Heart right ventricle (tissue), 16 donors: ENCODE measurements at regions not wholly inside any gene's neighbourhood (a gene's known extent, or its start where the extent isn't known, plus 50 kb on each side); places are given as distances from the start of the nearest gene placed in this dataset.

Experiments used
- ATAC-seq, 8 donors: fragments of 200-7000 bp; cut with Tn5 transposase; one replicate each; pipeline ENCODE4 v1.9.1; 2020; ENCODE audit warnings: mild to moderate bottlenecking in 8 of 8, moderate library complexity in 8 of 8, moderate number of reproducible peaks in 1 of 8
- DNase-seq, 2 donors: peaks; one replicate each; pipeline ENCODE4 v3.0.0-alpha.2; 2020
- H3K27ac ChIP-seq, 10 donors: fragments of 200-600 bp; sonication (generic) in 2 of 10; one replicate each; pipeline versions ENCODE4 v1.5.0 to v1.8.0; 2020 to 2022; ENCODE audit warnings: mild to moderate bottlenecking in 3 of 10
- H3K27me3 ChIP-seq, 7 donors: fragments of 200-600 bp; one replicate each; pipeline ENCODE4 v1.8.0; 2021 to 2022; ENCODE audit warnings: mild to moderate bottlenecking in 2 of 7
- H3K36me3 ChIP-seq, 9 donors: fragments of 200-600 bp; sonication (generic) in 1 of 9; one replicate each; pipeline versions ENCODE4 v1.5.0 to v1.8.0; 2020 to 2022; ENCODE audit warnings: mild to moderate bottlenecking in 2 of 9
- H3K4me1 ChIP-seq, 9 donors: fragments of 200-600 bp; sonication (generic) in 1 of 9; one replicate each; pipeline versions ENCODE4 v1.5.0 to v1.8.0; 2020 to 2022; ENCODE audit warnings: mild to moderate bottlenecking in 4 of 9
- H3K4me3 ChIP-seq, 10 donors: fragments of 200-600 bp; sonication (generic) in 2 of 10; one replicate each; pipeline versions ENCODE4 v1.5.0 to v1.8.0; 2020 to 2022; ENCODE audit warnings: mild to moderate bottlenecking in 7 of 10, moderate library complexity in 2 of 10
- H3K9me3 ChIP-seq, 11 donors: fragments of 200-600 bp in 10 of 11; sonication (generic) in 2 of 11; one replicate each; pipeline versions ENCODE4 v1.5.0 to v1.8.0; 2013 to 2022; ENCODE audit warnings: mild to moderate bottlenecking in 2 of 11, control low read depth in 1 of 11, moderate library complexity in 1 of 11
- WGBS, 2 donors: extraction: QIAGEN DNeasy Blood & Tissue Kit; methylation state at CpG; one replicate each; pipeline ENCODE4 v1.1.7; 2013; ENCODE audit warnings: inconsistent platforms in 1 of 2; 5-methylcytosine and 5-hydroxymethylcytosine counted together
- intact Hi-C, 10 donors: fragments of 100-400 bp; cut with DNase I; formaldehyde crosslinking; loops; one replicate each; pipeline versions ENCODE4 v1.11.1 to v1.14.2; 2022
- TF ChIP-seq, protein P1 (sequence below), 9 donors: fragments of 200-600 bp; sonication (generic) in 2 of 9; IDR thresholded peaks; one replicate each; pipeline versions ENCODE4 v1.5.0 to v1.8.0; 2021 to 2022; ENCODE audit warnings: antibody characterized with exemption in 9 of 9, mild to moderate bottlenecking in 5 of 9, moderate library complexity in 1 of 9
- donor health status: Arrhythmogenic right ventricular cardiomyopathy.
- donor health status: ischemic (EF 13 %, LVEDD 7.1; RV severe dilation, severe dysfunction).
- donor health status: healthy with polysubstance abuse.
- donor health status: DM: no; HTN: yes; CAD: no.
- donor health status: DM: no; HTN: no; CAD: no.
- donor health status: ischemic (EF 25% LVEDD 6.9; RV normal size, moderate dysfunction).
- donor health status: ischemic (EF 25% LVEDD 5.7; RV mildly dilated, moderate dysfunction).
- donor health status: healthy.
- donor health status: DM: yes; HTN: yes; CAD: no.
- donor health status: Ischemic cardiomyopathy.
- donor health status: ischemic (EF 35%, LVEDD 5.7; RV mildly dilated, moderate dysfunction).
- donor health status: nonischemic (EF 11% LVEDD 7.7; RV severe dilation, severe dysfunction).
- donor health status: DM: yes; HTN: yes; CAD: no.
- donor health status: PGD.
- donor health status: ischemic (EF 29% LVEDD 5.4; RV normal size, mild dysfunction).
- donor health status: nonischemic (EF 23%, LVEDD 6.1; RV moderate dilation, normal function).

- 76 to 78% methylated on average over 1 of the region's 1 CpG for WGBS, 2 donors
- H3K36me3 ChIP-seq: no peaks in the 10 kb centered on the region
- H3K27me3 ChIP-seq: no peaks in the 10 kb centered on the region
- intact Hi-C loops: no loop called here
- TF ChIP-seq, protein P1, sequence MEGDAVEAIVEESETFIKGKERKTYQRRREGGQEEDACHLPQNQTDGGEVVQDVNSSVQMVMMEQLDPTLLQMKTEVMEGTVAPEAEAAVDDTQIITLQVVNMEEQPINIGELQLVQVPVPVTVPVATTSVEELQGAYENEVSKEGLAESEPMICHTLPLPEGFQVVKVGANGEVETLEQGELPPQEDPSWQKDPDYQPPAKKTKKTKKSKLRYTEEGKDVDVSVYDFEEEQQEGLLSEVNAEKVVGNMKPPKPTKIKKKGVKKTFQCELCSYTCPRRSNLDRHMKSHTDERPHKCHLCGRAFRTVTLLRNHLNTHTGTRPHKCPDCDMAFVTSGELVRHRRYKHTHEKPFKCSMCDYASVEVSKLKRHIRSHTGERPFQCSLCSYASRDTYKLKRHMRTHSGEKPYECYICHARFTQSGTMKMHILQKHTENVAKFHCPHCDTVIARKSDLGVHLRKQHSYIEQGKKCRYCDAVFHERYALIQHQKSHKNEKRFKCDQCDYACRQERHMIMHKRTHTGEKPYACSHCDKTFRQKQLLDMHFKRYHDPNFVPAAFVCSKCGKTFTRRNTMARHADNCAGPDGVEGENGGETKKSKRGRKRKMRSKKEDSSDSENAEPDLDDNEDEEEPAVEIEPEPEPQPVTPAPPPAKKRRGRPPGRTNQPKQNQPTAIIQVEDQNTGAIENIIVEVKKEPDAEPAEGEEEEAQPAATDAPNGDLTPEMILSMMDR (IDR thresholded peaks at IDR 0.05): no peak
- H3K4me1 ChIP-seq: no peaks in the 10 kb centered on the region
- ATAC-seq (no peak), DNase-seq (no peak)
- no peak overlapping the region for H3K27ac ChIP-seq
- no peak overlapping the region for H3K4me3 ChIP-seq
- peaks cover 0 to 5% (median 0%) of the 10 kb centered on the region in 11 donors for H3K9me3 ChIP-seq
These were observed 1937.1 kb upstream of the WWC1 start for GRCh38 chr5:166354332-166354731.

DNA sequence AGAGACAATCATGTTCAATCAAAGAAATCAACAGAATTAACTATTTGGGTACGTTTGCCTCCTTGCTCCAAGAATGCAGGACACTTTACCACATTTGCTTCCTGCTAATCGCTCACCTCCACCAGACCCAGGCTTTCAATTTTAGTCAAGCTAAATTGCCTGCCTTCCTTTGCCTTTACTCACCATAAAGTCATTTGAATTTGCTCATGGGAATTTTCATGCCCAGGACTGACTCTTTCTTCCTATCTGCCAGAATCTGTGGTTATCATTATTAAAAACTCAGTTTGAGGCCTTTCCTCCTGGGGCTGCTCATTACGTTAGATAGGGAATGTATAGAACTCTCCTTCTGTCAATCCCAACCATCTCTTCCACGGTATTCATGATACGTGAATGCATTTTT is 1935.3 kb upstream of the WWC1 start:
- Histone ChIP-seq H3K4me3 (no peak overlapping the region), H3K27me3 (no peaks in the 10 kb centered on the region), H3K4me1 (no peaks in the 10 kb centered on the region), H3K27ac (no peak overlapping the region), H3K9me3 (peaks cover 0 to 5% (median 0%) of the 10 kb centered on the region in 11 donors), H3K36me3 (no peaks in the 10 kb centered on the region)
- intact Hi-C loops: no loop called here
- DNase-seq: no peak
- 87 to 88% methylated on average over 5 of the region's 5 CpGs for WGBS, 2 donors
- TF ChIP-seq, protein P1 (IDR thresholded peaks at IDR 0.05): no peak
- ATAC-seq: no peak

GRCh38 chr5:166358127-166358830 is 1933.2 kb upstream of the WWC1 start:
- Histone ChIP-seq H3K4me1 (no peaks in the 10 kb centered on the region), H3K36me3 (no peaks in the 10 kb centered on the region), H3K27me3 (no peaks in the 10 kb centered on the region), H3K27ac (no peak overlapping the region), H3K4me3 (no peak overlapping the region), H3K9me3 (peaks cover 0 to 16% (median 5%) of the 10 kb centered on the region in 11 donors)
- ATAC-seq: no peak
- WGBS, 2 donors: 53 to 60% methylated on average over 4 of the region's 4 CpGs
- TF ChIP-seq, protein P1 (IDR thresholded peaks at IDR 0.05): no peak
- intact Hi-C loops: no loop called here
- DNase-seq: no peak

DNA sequence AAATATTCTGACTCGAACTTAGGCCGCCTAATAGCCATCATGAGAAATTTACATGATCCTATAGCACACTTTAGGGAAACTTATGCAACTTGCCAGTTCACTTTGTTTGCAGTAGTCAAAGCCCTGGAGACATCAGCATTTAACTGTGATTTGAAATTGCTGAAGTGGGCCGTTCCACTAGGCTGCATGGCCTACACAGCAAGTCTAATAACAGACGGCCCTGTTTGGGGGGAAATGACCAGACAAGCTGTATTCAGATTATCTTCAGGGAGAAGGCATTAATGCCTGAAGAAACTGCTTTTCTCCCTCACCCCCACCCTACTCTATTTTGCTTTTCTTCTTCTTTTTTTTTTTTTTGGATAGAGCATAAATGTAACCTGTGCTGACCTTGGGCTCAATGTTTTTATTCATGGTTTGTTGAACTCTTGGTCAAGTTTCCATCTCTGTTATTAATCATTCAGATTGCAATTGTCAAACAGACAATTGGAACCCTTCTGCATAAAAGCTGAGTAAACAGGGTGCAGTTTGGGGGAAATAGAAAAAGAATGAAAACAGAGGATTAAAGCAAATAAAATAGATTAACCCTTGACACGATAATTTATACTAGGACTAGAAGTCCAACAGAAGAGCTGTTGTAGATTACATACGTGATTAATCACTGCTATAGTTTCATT is 1928.2 kb upstream of the WWC1 start:
- H3K27ac ChIP-seq: no peak overlapping the region
- peaks cover 0 to 16% (median 5%) of the 10 kb centered on the region in 11 donors for H3K9me3 ChIP-seq
- no peak overlapping the region for H3K4me3 ChIP-seq
- ATAC-seq: no peak
- 50 to 71% methylated on average over 6 of the region's 6 CpGs for WGBS, 2 donors
- no peaks in the 10 kb centered on the region for H3K4me1 ChIP-seq
- intact Hi-C loops: no loop called here
- DNase-seq: no peak
- no peaks in the 10 kb centered on the region for H3K27me3 ChIP-seq
- H3K36me3 ChIP-seq: no peaks in the 10 kb centered on the region
- TF ChIP-seq, protein P1 (IDR thresholded peaks at IDR 0.05): no peak
